Adrenal gland (tissue), 9 donors: ENCODE measurements at regions not wholly inside any gene's neighbourhood (a gene's known extent, or its start where the extent isn't known, plus 50 kb on each side); places are given as distances from the start of the nearest gene placed in this dataset.

Experiments
- DNase-seq, 7 donors: peaks; one replicate each; pipeline ENCODE4 v3.0.0-alpha.2; 2019 to 2020
- H3K27ac ChIP-seq, 5 donors: fragments of 200-600 bp; sonication (generic) in 4 of 5; 1 replicate in 3 of 5; 2 replicates in 2 of 5; pipeline versions ENCODE4 v1.5.1 to v1.8.0; 2016 to 2020; ENCODE audit warnings: mild to moderate bottlenecking in 1 of 5
- H3K27me3 ChIP-seq: fragments of 200-600 bp; 2 replicates; pipeline ENCODE4 v1.8.0; 2021
- H3K36me3 ChIP-seq, 2 donors: fragments of 200-600 bp; replicated peaks in 1 of 2; 1 replicate in 1 of 2; 2 replicates in 1 of 2; pipeline versions ENCODE4 v1.5.1 to v1.8.0; 2018 to 2022
- H3K4me1 ChIP-seq, 2 donors: fragments of 200-600 bp; replicated peaks in 1 of 2; 1 replicate in 1 of 2; 2 replicates in 1 of 2; pipeline versions ENCODE4 v1.5.1 to v1.8.0; 2018 to 2021
- H3K4me3 ChIP-seq, 4 donors: fragments of 200-600 bp; sonication (generic) in 3 of 4; one replicate each; pipeline ENCODE4 v1.5.1; 2016 to 2018
- H3K9me3 ChIP-seq, 3 donors: fragments of 200-600 bp; sonication (generic) in 1 of 3; replicated peaks in 1 of 3; 1 replicate in 2 of 3; 2 replicates in 1 of 3; pipeline versions ENCODE4 v1.5.1 to v1.8.0; 2016 to 2021
- POLR2A ChIP-seq, 2 donors: fragments of 450-650 bp; IDR thresholded peaks; one replicate each; pipeline ENCODE4 v1.6.1; 2017; ENCODE audit warnings: antibody characterized with exemption in 2 of 2, mild to moderate bottlenecking in 2 of 2, moderate library complexity in 1 of 2
- WGBS, 4 donors: extraction: QIAGEN DNeasy Blood & Tissue Kit in 2 of 4; methylation state at CpG; one replicate each; pipeline versions ENCODE4 v1.1.5 to v1.1.7; 2013 to 2017; 5-methylcytosine and 5-hydroxymethylcytosine counted together
- intact Hi-C, 2 donors: fragments of 100-400 bp; cut with DNase I; formaldehyde crosslinking; loops; one replicate each; pipeline versions ENCODE4 v1.14.1 to v1.15.0; 2022 to 2023
- TF ChIP-seq, protein P1 (sequence below), 6 experiments: fragments of 450-650 bp in 4 of 6; fragments of 200-600 bp in 2 of 6; sonication (generic) in 1 of 6; IDR thresholded peaks; 1 replicate in 5 of 6; 2 replicates in 1 of 6; pipeline versions ENCODE4 v1.5.1 to v1.8.0; 2016 to 2021; ENCODE audit warnings: antibody characterized with exemption in 6 of 6, mild to moderate bottlenecking in 2 of 6, moderate library complexity in 1 of 6
- donor health status: healthy with polysubstance abuse.
- donor health status: Bipolar disorder and iron deficiency.
- donor health status: DM: yes; HTN: yes; CAD: no.
- donor health status: DM: no; HTN: no; CAD: no.
- donor health status: DM: no; HTN: no; CAD: no.

DNA sequence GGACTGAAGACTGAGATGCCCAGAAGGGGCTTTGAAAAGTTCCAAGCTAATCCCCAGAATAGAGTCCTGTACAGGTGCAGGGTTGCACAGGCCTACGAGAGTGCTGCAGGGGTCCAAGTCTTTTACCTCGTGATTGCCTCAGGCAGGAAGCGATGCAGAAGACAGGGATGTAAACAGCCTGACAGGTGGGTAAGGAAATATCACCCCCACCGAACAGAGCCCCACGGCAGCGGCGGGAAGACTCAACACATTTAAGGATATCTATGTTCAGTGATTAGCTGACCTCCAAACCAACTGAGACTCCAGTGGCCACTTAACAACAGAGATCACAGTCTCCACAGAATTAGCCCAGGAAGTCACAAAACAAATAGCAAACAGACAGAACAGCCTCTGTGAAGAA lies 73.9 kb upstream of the VIPR2 start:
- TF ChIP-seq POLR2A (IDR thresholded peaks at IDR 0.05) = no peak
- TF ChIP-seq, protein P1, sequence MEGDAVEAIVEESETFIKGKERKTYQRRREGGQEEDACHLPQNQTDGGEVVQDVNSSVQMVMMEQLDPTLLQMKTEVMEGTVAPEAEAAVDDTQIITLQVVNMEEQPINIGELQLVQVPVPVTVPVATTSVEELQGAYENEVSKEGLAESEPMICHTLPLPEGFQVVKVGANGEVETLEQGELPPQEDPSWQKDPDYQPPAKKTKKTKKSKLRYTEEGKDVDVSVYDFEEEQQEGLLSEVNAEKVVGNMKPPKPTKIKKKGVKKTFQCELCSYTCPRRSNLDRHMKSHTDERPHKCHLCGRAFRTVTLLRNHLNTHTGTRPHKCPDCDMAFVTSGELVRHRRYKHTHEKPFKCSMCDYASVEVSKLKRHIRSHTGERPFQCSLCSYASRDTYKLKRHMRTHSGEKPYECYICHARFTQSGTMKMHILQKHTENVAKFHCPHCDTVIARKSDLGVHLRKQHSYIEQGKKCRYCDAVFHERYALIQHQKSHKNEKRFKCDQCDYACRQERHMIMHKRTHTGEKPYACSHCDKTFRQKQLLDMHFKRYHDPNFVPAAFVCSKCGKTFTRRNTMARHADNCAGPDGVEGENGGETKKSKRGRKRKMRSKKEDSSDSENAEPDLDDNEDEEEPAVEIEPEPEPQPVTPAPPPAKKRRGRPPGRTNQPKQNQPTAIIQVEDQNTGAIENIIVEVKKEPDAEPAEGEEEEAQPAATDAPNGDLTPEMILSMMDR (IDR thresholded peaks at IDR 0.05) = no peak
- Histone ChIP-seq H3K9me3 (no peaks in the 10 kb centered on the region), H3K27ac (no peak overlapping the region), H3K27me3 (no peaks in the 10 kb centered on the region), H3K4me1 (no peaks in the 10 kb centered on the region), H3K36me3 (no peaks in the 10 kb centered on the region), H3K4me3 (no peak overlapping the region)
- DNase-seq = no peak
- WGBS, 4 donors = 82 to 91% (median 86%) methylated on average over 7 of the region's 7 CpGs
- intact Hi-C loops = no loop called here

DNA sequence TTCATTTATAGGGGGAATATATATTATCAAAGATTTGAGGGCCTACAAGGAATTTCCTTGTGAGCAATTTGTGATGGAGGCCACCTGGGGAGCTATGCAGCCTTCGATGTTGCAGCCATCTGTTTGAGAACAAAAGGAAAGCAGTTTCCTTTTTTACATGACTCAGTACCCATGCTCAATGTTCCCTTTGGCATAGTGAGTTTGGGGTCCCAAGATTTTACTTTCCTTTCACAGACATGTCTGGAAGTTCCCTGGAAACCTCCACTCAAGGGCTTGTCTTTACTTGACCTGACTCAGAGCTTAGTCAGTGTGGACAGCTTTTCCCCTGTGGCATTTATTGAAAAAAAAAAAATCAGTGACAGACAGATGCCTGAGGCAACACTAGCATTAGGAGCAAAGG lies 73.5 kb upstream of the VIPR2 start:
- TF ChIP-seq, protein P1 (IDR thresholded peaks at IDR 0.05) = no peak
- no peak for TF ChIP-seq POLR2A (IDR thresholded peaks at IDR 0.05)
- no peak for DNase-seq
- no peaks in the 10 kb centered on the region for H3K9me3 ChIP-seq
- no peaks in the 10 kb centered on the region for H3K27me3 ChIP-seq
- H3K4me3 ChIP-seq = no peak overlapping the region
- H3K4me1 ChIP-seq = no peaks in the 10 kb centered on the region
- H3K36me3 ChIP-seq = no peaks in the 10 kb centered on the region
- WGBS, 4 donors = 61 to 76% (median 70%) methylated on average over 1 of the region's 1 CpG
- no peak overlapping the region for H3K27ac ChIP-seq
- intact Hi-C loops = no loop called here

DNA sequence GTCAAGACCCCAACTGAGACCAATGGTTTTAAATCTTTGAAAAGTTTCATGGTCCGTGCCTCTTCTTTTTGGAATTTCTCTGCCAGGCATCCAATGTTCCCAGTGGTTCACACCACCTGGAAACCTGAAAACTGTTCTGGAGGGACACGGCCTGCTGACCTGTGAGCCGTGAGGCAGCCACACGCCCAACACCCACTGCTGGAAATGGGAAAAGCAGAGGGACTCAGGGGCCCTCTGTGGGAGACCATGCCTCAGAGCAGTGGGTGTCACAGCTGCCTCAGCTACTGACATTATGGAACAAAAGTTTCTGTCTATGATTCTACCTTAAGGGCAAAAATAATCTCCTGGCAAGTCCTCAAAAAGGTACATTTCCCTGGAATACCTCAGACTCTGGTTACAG lies 70.4 kb upstream of the VIPR2 start:
- 90 to 96% (median 92%) methylated on average over 3 to 4 of the region's 4 CpGs for WGBS, 4 donors
- intact Hi-C loops = no loop called here
- no peaks in the 10 kb centered on the region for H3K27me3 ChIP-seq
- TF ChIP-seq, protein P1 (IDR thresholded peaks at IDR 0.05) = no peak
- no peak for TF ChIP-seq POLR2A (IDR thresholded peaks at IDR 0.05)
- H3K9me3 ChIP-seq = no peaks in the 10 kb centered on the region
- H3K27ac ChIP-seq = no peak overlapping the region
- no peaks in the 10 kb centered on the region for H3K36me3 ChIP-seq
- H3K4me3 ChIP-seq = no peak overlapping the region
- H3K4me1 ChIP-seq = peaks cover 0 to 13% of the 10 kb centered on the region in 2 donors
- DNase-seq = no peak

DNA sequence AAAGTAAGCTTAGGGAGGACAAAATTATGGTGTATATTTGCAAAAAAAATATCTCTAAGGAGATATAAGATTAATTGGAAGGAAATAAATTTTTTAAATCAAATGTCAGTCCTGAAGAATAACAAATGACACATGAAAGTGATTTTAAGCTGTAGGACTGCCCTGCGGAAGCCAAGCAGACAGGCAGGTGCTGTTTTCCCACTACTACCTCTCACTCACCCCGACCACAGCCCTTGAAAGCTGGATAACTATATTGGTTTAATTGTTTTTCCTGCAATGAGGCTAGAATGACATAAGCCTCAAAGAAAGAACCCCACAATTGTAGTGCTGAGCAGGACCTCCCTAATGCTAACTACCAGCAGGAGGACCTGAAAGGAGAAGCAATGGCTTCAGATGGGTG lies 68.6 kb upstream of the VIPR2 start:
- no peak overlapping the region for H3K27ac ChIP-seq
- no peaks in the 10 kb centered on the region for H3K36me3 ChIP-seq
- H3K27me3 ChIP-seq = no peaks in the 10 kb centered on the region
- TF ChIP-seq, protein P1 (IDR thresholded peaks at IDR 0.05) = no peak
- no peaks in the 10 kb centered on the region for H3K9me3 ChIP-seq
- H3K4me1 ChIP-seq = peaks cover 0 to 13% of the 10 kb centered on the region in 2 donors
- no peak for DNase-seq
- intact Hi-C loops = no loop called here
- WGBS, 4 donors = 84 to 100% (median 90%) methylated on average over 2 of the region's 2 CpGs
- H3K4me3 ChIP-seq = no peak overlapping the region
